ENCODE measurements at regions not wholly inside any gene's neighbourhood (a gene's known extent, or its start where the extent isn't known, plus 50 kb on each side); places are given as distances from the start of the nearest gene placed in this dataset.

DNA sequence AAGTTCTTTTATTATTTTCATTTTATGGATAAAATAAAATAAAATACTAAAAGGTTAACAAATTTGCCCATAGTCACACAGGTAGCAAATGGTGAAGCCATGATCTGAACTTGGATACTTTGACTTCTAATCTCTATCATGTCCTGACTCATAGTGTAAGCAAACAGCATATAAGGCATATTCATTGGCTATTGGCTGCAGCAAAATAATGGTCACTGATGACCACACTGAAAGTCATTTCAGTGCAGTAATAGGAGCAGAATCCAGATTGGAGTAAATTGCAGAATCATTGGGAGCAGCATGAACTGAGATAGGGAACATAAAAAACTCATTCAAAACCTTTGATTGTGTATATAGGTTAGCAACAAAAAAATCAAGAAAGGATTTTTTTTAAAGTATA is 262.9 kb downstream of the PLA2G4A start:
- no peak for TF ChIP-seq POLR2AphosphoS5 (IDR thresholded peaks at IDR 0.05; ENCODE audit: borderline replicate concordance, low read depth, low read length)
- TF ChIP-seq EZH2 (IDR thresholded peaks at IDR 0.05) = no peak
- no peak for TF ChIP-seq FOXP2 (optimal IDR thresholded peaks at IDR 0.05; ENCODE audit: control extremely low read depth, extremely low read length, insufficient read depth)

Measured in SK-N-MC (cell line).